PFSK-1 (cell line): ENCODE measurements at regions not wholly inside any gene's neighbourhood (a gene's known extent, or its start where the extent isn't known, plus 50 kb on each side); places are given as distances from the start of the nearest gene placed in this dataset.

Experiments
- FOXP2 ChIP-seq: optimal IDR thresholded peaks from 2 replicates; pipeline ENCODE3; 2011; ENCODE audit warnings: borderline replicate concordance, control low read depth, inconsistent platforms; ENCODE audit not compliant: insufficient read depth; ENCODE audit errors: extremely low read length, extremely low read depth
- POLR2AphosphoS5 ChIP-seq: IDR thresholded peaks from 2 replicates; pipeline ENCODE4 v1.6.1; 2012; ENCODE audit warnings: low read depth, mild to moderate bottlenecking, control low read depth, low read length, moderate library complexity
- SIN3A ChIP-seq: IDR thresholded peaks from 2 replicates; pipeline ENCODE4 v1.6.1; 2012; ENCODE audit warnings: mild to moderate bottlenecking, low read length, moderate library complexity, borderline replicate concordance; ENCODE audit not compliant: insufficient read depth
- TAF1 ChIP-seq: IDR thresholded peaks from 2 replicates; pipeline ENCODE4 v1.6.1; 2012; ENCODE audit warnings: low read length, control low read depth, borderline replicate concordance; ENCODE audit not compliant: insufficient read depth
- TF ChIP-seq, protein P1 (sequence below), 2 experiments: IDR thresholded peaks; 2 replicates each; pipeline versions ENCODE4 v1.6.1 to v1.8.0; 2011 to 2012; ENCODE audit warnings: low read depth in 2 of 2, low read length in 2 of 2, control low read depth in 1 of 2, inconsistent platforms in 1 of 2, mild to moderate bottlenecking in 1 of 2, moderate library complexity in 1 of 2; ENCODE audit not compliant: insufficient read depth in 1 of 2

DNA sequence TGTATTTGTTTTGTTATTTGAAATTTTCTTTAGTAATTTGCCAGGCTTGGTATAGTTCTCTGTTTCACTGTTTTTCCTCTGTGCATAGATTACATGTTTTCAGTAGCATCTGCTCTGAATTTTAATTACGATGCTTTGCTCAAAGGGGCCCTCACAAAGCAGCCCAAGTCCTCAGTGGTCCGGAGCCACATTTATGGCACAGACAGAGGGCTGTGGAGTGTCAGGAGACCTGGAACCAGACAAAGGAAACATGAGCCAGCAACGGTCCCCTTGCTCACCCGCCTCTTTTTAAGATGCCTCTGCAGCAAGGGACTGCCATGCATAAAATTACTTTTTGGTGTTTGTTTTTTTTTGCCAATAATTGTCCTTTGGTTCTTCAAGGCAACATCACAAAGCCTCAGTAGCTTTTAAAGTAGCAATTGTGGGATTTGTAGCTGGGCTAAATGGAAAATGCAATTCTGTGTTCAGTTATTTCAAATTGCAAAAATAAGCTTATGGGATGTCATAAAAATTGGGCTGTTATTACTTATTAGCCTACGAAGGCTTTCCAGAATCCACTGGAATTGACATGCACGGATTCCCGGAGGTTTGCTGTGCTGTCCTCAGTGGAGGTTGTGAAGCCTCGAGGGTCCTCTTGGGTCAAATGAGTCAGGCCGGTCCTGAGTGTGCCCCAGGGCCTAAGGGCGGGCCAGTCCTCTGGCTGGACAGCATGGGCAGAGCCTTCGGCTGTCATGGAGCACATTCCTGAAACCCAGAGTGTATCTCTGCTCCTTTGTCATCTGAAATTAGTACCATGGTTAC, 422.8 kb downstream of the GLRX3 start:
- TF ChIP-seq, protein P1, sequence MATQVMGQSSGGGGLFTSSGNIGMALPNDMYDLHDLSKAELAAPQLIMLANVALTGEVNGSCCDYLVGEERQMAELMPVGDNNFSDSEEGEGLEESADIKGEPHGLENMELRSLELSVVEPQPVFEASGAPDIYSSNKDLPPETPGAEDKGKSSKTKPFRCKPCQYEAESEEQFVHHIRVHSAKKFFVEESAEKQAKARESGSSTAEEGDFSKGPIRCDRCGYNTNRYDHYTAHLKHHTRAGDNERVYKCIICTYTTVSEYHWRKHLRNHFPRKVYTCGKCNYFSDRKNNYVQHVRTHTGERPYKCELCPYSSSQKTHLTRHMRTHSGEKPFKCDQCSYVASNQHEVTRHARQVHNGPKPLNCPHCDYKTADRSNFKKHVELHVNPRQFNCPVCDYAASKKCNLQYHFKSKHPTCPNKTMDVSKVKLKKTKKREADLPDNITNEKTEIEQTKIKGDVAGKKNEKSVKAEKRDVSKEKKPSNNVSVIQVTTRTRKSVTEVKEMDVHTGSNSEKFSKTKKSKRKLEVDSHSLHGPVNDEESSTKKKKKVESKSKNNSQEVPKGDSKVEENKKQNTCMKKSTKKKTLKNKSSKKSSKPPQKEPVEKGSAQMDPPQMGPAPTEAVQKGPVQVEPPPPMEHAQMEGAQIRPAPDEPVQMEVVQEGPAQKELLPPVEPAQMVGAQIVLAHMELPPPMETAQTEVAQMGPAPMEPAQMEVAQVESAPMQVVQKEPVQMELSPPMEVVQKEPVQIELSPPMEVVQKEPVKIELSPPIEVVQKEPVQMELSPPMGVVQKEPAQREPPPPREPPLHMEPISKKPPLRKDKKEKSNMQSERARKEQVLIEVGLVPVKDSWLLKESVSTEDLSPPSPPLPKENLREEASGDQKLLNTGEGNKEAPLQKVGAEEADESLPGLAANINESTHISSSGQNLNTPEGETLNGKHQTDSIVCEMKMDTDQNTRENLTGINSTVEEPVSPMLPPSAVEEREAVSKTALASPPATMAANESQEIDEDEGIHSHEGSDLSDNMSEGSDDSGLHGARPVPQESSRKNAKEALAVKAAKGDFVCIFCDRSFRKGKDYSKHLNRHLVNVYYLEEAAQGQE (IDR thresholded peaks at IDR 0.05; ENCODE audit: insufficient read depth in 1 of 2, low read depth in 2 of 2, low read length in 2 of 2), result no peak
- no peak for TF ChIP-seq TAF1
- TF ChIP-seq POLR2AphosphoS5, result no peak
- TF ChIP-seq SIN3A, result no peak
- TF ChIP-seq FOXP2, result no peak
